ENCODE measurements at regions not wholly inside any gene's neighbourhood (a gene's known extent, or its start where the extent isn't known, plus 50 kb on each side); places are given as distances from the start of the nearest gene placed in this dataset.

GRCh38 chr13:106286811-106287210, 248.7 kb downstream of the EFNB2 start:
- TF ChIP-seq POLR2AphosphoS5 (IDR thresholded peaks at IDR 0.05; ENCODE audit: low read depth, low read length) (no peak), POLR2A (IDR thresholded peaks at IDR 0.05; ENCODE audit: low read depth, low read length) (no peak), TAF1 (IDR thresholded peaks at IDR 0.05; ENCODE audit: low read depth, low read length) (no peak)

Data from GM12891 (cell line).